ENCODE measurements at regions not wholly inside any gene's neighbourhood (a gene's known extent, or its start where the extent isn't known, plus 50 kb on each side); places are given as distances from the start of the nearest gene placed in this dataset.

- no peak for TF ChIP-seq ETV6 (conservative IDR thresholded peaks at IDR 0.05 in 1 of 2, IDR thresholded peaks at IDR 0.05 in 1 of 2; ENCODE audit: borderline replicate concordance in 1 of 2, low read depth in 1 of 2)
- TF ChIP-seq KLF5 (IDR thresholded peaks at IDR 0.05; ENCODE audit: partially characterized antibody), result no peak
- no peak for TF ChIP-seq TCF7 (IDR thresholded peaks at IDR 0.05; ENCODE audit: borderline replicate concordance)
- no peak for TF ChIP-seq E2F4 (IDR thresholded peaks at IDR 0.05; ENCODE audit: low read depth, low read length)
- no peak for TF ChIP-seq CHD4 (IDR thresholded peaks at IDR 0.05)
- TF ChIP-seq ZNF274 (IDR thresholded peaks at IDR 0.05; ENCODE audit: insufficient read depth, insufficient read length), result no peak
- no peak for TF ChIP-seq NFXL1 (IDR thresholded peaks at IDR 0.05; ENCODE audit: borderline replicate concordance)
- TF ChIP-seq PAX5 (IDR thresholded peaks at IDR 0.05; ENCODE audit: borderline replicate concordance, low read depth, low read length), result no peak
- no peak for TF ChIP-seq POLR2A (IDR thresholded peaks at IDR 0.05; ENCODE audit: low read depth, low read length)
- TF ChIP-seq ASH2L (IDR thresholded peaks at IDR 0.05; ENCODE audit: borderline replicate concordance, low read depth), result no peak
- no peak for TF ChIP-seq ZBTB33 (IDR thresholded peaks at IDR 0.05)
- no peak for TF ChIP-seq BCL3 (IDR thresholded peaks at IDR 0.05; ENCODE audit: borderline replicate concordance, insufficient read depth, low read depth, low read length, poor library complexity, severe bottlenecking)
- no peak for TF ChIP-seq TAF1 (IDR thresholded peaks at IDR 0.05; ENCODE audit: borderline replicate concordance, low read depth, low read length)
- no peak for TF ChIP-seq ZNF24 (IDR thresholded peaks at IDR 0.05)
- TF ChIP-seq ESRRA (IDR thresholded peaks at IDR 0.05; ENCODE audit: low read length), result no peak
- no peak for TF ChIP-seq STAT3 (IDR thresholded peaks at IDR 0.05; ENCODE audit: low read depth, low read length)
- no peak for TF ChIP-seq DPF2 (IDR thresholded peaks at IDR 0.05)
- peak; percentile 77; the same call in 1 of the 2 replicates for TF ChIP-seq SMC3 (IDR thresholded peaks at IDR 0.05; ENCODE audit: borderline replicate concordance, low read length)
- TF ChIP-seq RAD51 (IDR thresholded peaks at IDR 0.05), result no peak
- TF ChIP-seq SP1 (IDR thresholded peaks at IDR 0.05; ENCODE audit: low read depth, low read length), result no peak
Observed at GRCh38 chr15:31489801-31490646, 163.4 kb downstream of the KLF13 start (continued).

Data from GM12878 (cell line).